Skeletal muscle cell (primary cell): ENCODE measurements at regions not wholly inside any gene's neighbourhood (a gene's known extent, or its start where the extent isn't known, plus 50 kb on each side); places are given as distances from the start of the nearest gene placed in this dataset.
A peak's percentile ranks its signal among the peaks of the same experiment; 100 is the strongest.

Experiments
- DNase-seq: peaks from one replicate; pipeline ENCODE4 v3.0.0-alpha.2; 2010; ENCODE audit warnings: low read depth
- H3K4me3 ChIP-seq: 2 replicates; pipeline ENCODE4 v1.5.1; 2011; ENCODE audit warnings: low read depth, mild to moderate bottlenecking, control low read depth, low read length, moderate library complexity

- H3K4me3 ChIP-seq: no peak overlapping the region
- no peak for DNase-seq
Measured at GRCh38 chr5:67297376-67297775, 100.8 kb upstream of the CD180 start.

GRCh38 chr5:67294266-67294938, 97.8 kb upstream of the CD180 start:
- no peak for DNase-seq
- H3K4me3 ChIP-seq: no peak overlapping the region

- DNase-seq: no peak
Measured at GRCh38 chr5:67293226-67293625, 96.6 kb upstream of the CD180 start.

GRCh38 chr5:67292201-67292940, 95.8 kb upstream of the CD180 start:
- no peak for DNase-seq

More at GRCh38 chr5:67293226-67293625, 96.6 kb upstream of the CD180 start:
- no peak overlapping the region for H3K4me3 ChIP-seq

GRCh38 chr5:67291671-67292070, 95.1 kb upstream of the CD180 start:
- DNase-seq: no peak
- no peak overlapping the region for H3K4me3 ChIP-seq

More at GRCh38 chr5:67292201-67292940, 95.8 kb upstream of the CD180 start:
- H3K4me3 ChIP-seq: no peak overlapping the region

GRCh38 chr5:67291066-67291465, 94.5 kb upstream of the CD180 start:
- no peak for DNase-seq
- no peak overlapping the region for H3K4me3 ChIP-seq

- H3K4me3 ChIP-seq: no peak overlapping the region
Measured at GRCh38 chr5:67290655-67291054, 94.1 kb upstream of the CD180 start.

GRCh38 chr5:67289763-67290521, 93.3 kb upstream of the CD180 start:
- no peak overlapping the region for H3K4me3 ChIP-seq
- no peak for DNase-seq

More at GRCh38 chr5:67290655-67291054, 94.1 kb upstream of the CD180 start:
- DNase-seq: no peak

- no peak overlapping the region for H3K4me3 ChIP-seq
- no peak for DNase-seq
Measured at GRCh38 chr5:67287510-67288268, 91.1 kb upstream of the CD180 start.

GRCh38 chr5:67286006-67286405, 89.4 kb upstream of the CD180 start:
- no peak for DNase-seq
- no peak overlapping the region for H3K4me3 ChIP-seq

- no peak for DNase-seq
- no peak overlapping the region for H3K4me3 ChIP-seq
Measured at GRCh38 chr5:67283988-67284487, 87.4 kb upstream of the CD180 start.

- H3K4me3 ChIP-seq: no peak overlapping the region
- no peak for DNase-seq
Measured at GRCh38 chr5:67283275-67283987, 86.8 kb upstream of the CD180 start.

GRCh38 chr5:67281874-67282273, 85.3 kb upstream of the CD180 start:
- no peak for DNase-seq

GRCh38 chr5:67273689-67274356, 77.2 kb upstream of the CD180 start:
- no peak overlapping the region for H3K4me3 ChIP-seq
- DNase-seq: no peak

More at GRCh38 chr5:67281874-67282273, 85.3 kb upstream of the CD180 start:
- no peak overlapping the region for H3K4me3 ChIP-seq

GRCh38 chr5:67272453-67273130, 76.0 kb upstream of the CD180 start:
- DNase-seq: no peak
- no peak overlapping the region for H3K4me3 ChIP-seq

GRCh38 chr5:67268231-67269021, 71.8 kb upstream of the CD180 start:
- peak overlapping the region; percentile 14 for H3K4me3 ChIP-seq
- peak; percentile 99 for DNase-seq
